IMR-90 (cell line): ENCODE measurements at regions not wholly inside any gene's neighbourhood (a gene's known extent, or its start where the extent isn't known, plus 50 kb on each side); places are given as distances from the start of the nearest gene placed in this dataset.

Experiments used
- BHLHE40 ChIP-seq: fragments of 150-350 bp; IDR thresholded peaks from 2 replicates; pipeline ENCODE4 v1.6.1; 2016; ENCODE audit warnings: mild to moderate bottlenecking, low read depth, low read length
- CTCF ChIP-seq: conservative IDR thresholded peaks from 2 replicates; pipeline ENCODE4 v1.5.1; 2012; ENCODE audit warnings: mild to moderate bottlenecking, low read depth, low read length, improper control_type of control experiment
- FOS ChIP-seq: fragments of 150-350 bp; IDR thresholded peaks from 2 replicates; pipeline ENCODE4 v1.6.1; 2016; ENCODE audit warnings: low read depth, low read length
- MAFK ChIP-seq: IDR thresholded peaks from 2 replicates; pipeline ENCODE4 v1.6.1; 2012; ENCODE audit warnings: low read depth, low read length, improper control_type of control experiment
- MAZ ChIP-seq: IDR thresholded peaks from 2 replicates; pipeline ENCODE4 v1.6.1; 2012; ENCODE audit warnings: low read depth, mild to moderate bottlenecking, low read length, improper control_type of control experiment, moderate library complexity, borderline replicate concordance
- MXI1 ChIP-seq: IDR thresholded peaks from 2 replicates; pipeline ENCODE4 v1.6.1; 2012; ENCODE audit warnings: low read depth, mild to moderate bottlenecking, low read length, moderate library complexity, borderline replicate concordance
- POLR2A ChIP-seq: IDR thresholded peaks from 2 replicates; pipeline ENCODE4 v1.6.1; 2012; ENCODE audit warnings: mild to moderate bottlenecking, low read depth, low read length
- RCOR1 ChIP-seq: IDR thresholded peaks from 2 replicates; pipeline ENCODE4 v1.6.1; 2012; ENCODE audit warnings: mild to moderate bottlenecking, low read length, improper control_type of control experiment; ENCODE audit not compliant: insufficient replicate concordance

GRCh38 chr18:4821801-4822200 is 366.7 kb upstream of the DLGAP1 start:
- TF ChIP-seq CTCF (no peak), RCOR1 (no peak), MAFK (no peak), POLR2A (no peak), MAZ (no peak), FOS (no peak), MXI1 (no peak), BHLHE40 (no peak)
